ENCODE measurements at regions not wholly inside any gene's neighbourhood (a gene's known extent, or its start where the extent isn't known, plus 50 kb on each side); places are given as distances from the start of the nearest gene placed in this dataset.
"Not testable (repeated sequence)": the region's sequence is repeated elsewhere in the genome, so short reads cannot be mapped to it uniquely, and the experiment has no call there.

GRCh38 chr15:87548590-87548989, 707.9 kb downstream of the NTRK3 start:
- not testable (repeated sequence) for TF ChIP-seq CTCF (IDR thresholded peaks at IDR 0.05); ZFX (IDR thresholded peaks at IDR 0.05; ENCODE audit: borderline replicate concordance)

All from 22Rv1 (cell line).